K562 (cell line): ENCODE measurements at regions not wholly inside any gene's neighbourhood (a gene's known extent, or its start where the extent isn't known, plus 50 kb on each side); places are given as distances from the start of the nearest gene placed in this dataset.

Experiments used
- ATAC-seq: fragments of 200-7000 bp; cut with Tn5 transposase; 3 replicates; pipeline ENCODE4 v1.9.1; 2020; ENCODE audit warnings: moderate library complexity
- BruUV-seq: library from RNA; stranded (reverse); fragments of 400-500 nt; replicated peaks from 2 replicates; lab custom pipeline; 2021; lab: Mats Ljungman, UMichigan
- CTCF ChIA-PET: fragments of 300-600 bp; formaldehyde crosslinking; extraction: SDS; loops from one replicate; lab custom pipeline; 2021; ENCODE audit warnings: low intra/inter-chr PET ratio; lab: Yijun Ruan, JAX
- POLR2A ChIA-PET: fragments of 300-600, 350-650 bp; sonication (Branson Sonifier 250); formaldehyde crosslinking; extraction: SDS; loops from one replicate; lab custom pipeline; 2021; ENCODE audit warnings: antibody characterized with exemption, inconsistent platforms; lab: Yijun Ruan, JAX
- DNase-seq, 4 experiments: peaks; one replicate each; pipeline versions ENCODE4 v3.0.0 to v3.0.0-alpha.2; 2011 to 2018; ENCODE audit warnings: low spot score in 3 of 4, mixed read lengths in 3 of 4; ENCODE audit errors: extremely low read depth in 1 of 4
- FAIRE-seq: peaks from 2 replicates; lab custom pipeline; 2011; peaks lifted over from hg19 to GRCh38; lab: Jason Lieb, UNC
- H2AFZ ChIP-seq: 2 replicates; pipeline ENCODE4 v1.6.0; 2011; ENCODE audit warnings: low read depth, low read length, control low read depth, inconsistent platforms
- H3K27ac ChIP-seq: fragments of 200-600 bp; 3 replicates; pipeline ENCODE4 v1.8.0; 2011; ENCODE audit warnings: low read depth, mild to moderate bottlenecking, control low read depth, inconsistent platforms, low read length, moderate library complexity, mixed read lengths; ENCODE audit errors: extremely low read depth
- H3K27me3 ChIP-seq, 2 experiments: fragments of 300-600 bp in 1 of 2; 2 replicates in 1 of 2; 3 replicates in 1 of 2; pipeline versions ENCODE4 v1.6.0 to v1.8.0; 2011; ENCODE audit warnings: inconsistent platforms in 2 of 2, low read length in 2 of 2, mild to moderate bottlenecking in 1 of 2, mixed read lengths in 1 of 2, moderate library complexity in 1 of 2; ENCODE audit not compliant: control insufficient read depth in 2 of 2, insufficient read depth in 2 of 2
- H3K36me3 ChIP-seq: fragments of 300-600 bp; 3 replicates; pipeline ENCODE4 v1.8.0; 2011; ENCODE audit warnings: mild to moderate bottlenecking, low read length, inconsistent platforms; ENCODE audit not compliant: control insufficient read depth, insufficient read depth
- H3K4me1 ChIP-seq, 2 experiments: fragments of 200-600 bp in 1 of 2; replicated peaks in 1 of 2; 2 replicates in 1 of 2; 3 replicates in 1 of 2; pipeline versions ENCODE4 v1.5.1 to v1.8.0; 2011; ENCODE audit warnings: inconsistent platforms in 2 of 2, low read length in 2 of 2, mild to moderate bottlenecking in 1 of 2, mixed read lengths in 1 of 2, moderate library complexity in 1 of 2; ENCODE audit not compliant: control insufficient read depth in 2 of 2, insufficient read depth in 2 of 2
- H3K4me2 ChIP-seq: 2 replicates; pipeline ENCODE4 v1.6.1; 2011; ENCODE audit warnings: low read length, control low read depth, inconsistent platforms, mixed read lengths; ENCODE audit not compliant: insufficient read depth
- H3K4me3 ChIP-seq: fragments of 200-600 bp; sonication (generic), shearing (Covaris generic); 2 replicates; pipeline ENCODE4 v1.5.1; 2016; ENCODE audit warnings: control low read depth, inconsistent platforms
- H3K79me2 ChIP-seq: fragments of 200-600 bp; 3 replicates; pipeline ENCODE4 v1.8.0; 2011; ENCODE audit warnings: low read length, inconsistent platforms; ENCODE audit not compliant: control insufficient read depth, insufficient read depth
- H3K9ac ChIP-seq, 2 experiments: 2 replicates each; pipeline versions ENCODE4 v1.6.0 to v1.6.1; 2011; ENCODE audit warnings: low read depth in 2 of 2, low read length in 2 of 2, control low read depth in 1 of 2, inconsistent platforms in 1 of 2, mild to moderate bottlenecking in 1 of 2, mixed read lengths in 1 of 2; ENCODE audit not compliant: insufficient read depth in 1 of 2
- H3K9me1 ChIP-seq: one replicate; pipeline ENCODE4 v1.6.0; 2011; ENCODE audit warnings: inconsistent platforms, mild to moderate bottlenecking, low read length, moderate library complexity; ENCODE audit not compliant: control insufficient read depth, insufficient read depth
- H3K9me3 ChIP-seq: replicated peaks from 2 replicates; pipeline ENCODE4 v1.5.1; 2011; ENCODE audit warnings: low read depth, low read length, inconsistent platforms; ENCODE audit not compliant: control insufficient read depth, insufficient read depth
- H4K20me1 ChIP-seq: replicated peaks from 2 replicates; pipeline ENCODE4 v1.6.1; 2011; ENCODE audit warnings: low read length, inconsistent platforms, mixed read lengths; ENCODE audit not compliant: control insufficient read depth, insufficient read depth
- AFF4 ChIP-seq: sonication (generic); formaldehyde crosslinking; IDR thresholded peaks from 2 replicates; pipeline ENCODE4 v1.8.0; 2023; ENCODE audit warnings: mild to moderate bottlenecking, missing genetic modification reagents
- ELF4 ChIP-seq: fragments of 450-650 bp; formaldehyde crosslinking; IDR thresholded peaks from 2 replicates; pipeline ENCODE4 v1.4.0; 2022; ENCODE audit warnings: missing genetic modification characterization
- EZH2 ChIP-seq: IDR thresholded peaks from 2 replicates; pipeline ENCODE4 v1.6.1; 2012; ENCODE audit warnings: low read depth, mild to moderate bottlenecking, inconsistent platforms, low read length, borderline replicate concordance
- HDAC2 ChIP-seq: fragments of 450-650 bp; IDR thresholded peaks from 2 replicates; pipeline ENCODE4 v1.6.1; 2016; ENCODE audit warnings: mild to moderate bottlenecking
- NFE2L1 ChIP-seq: fragments of 450-650 bp; IDR thresholded peaks from 2 replicates; pipeline ENCODE4 v1.6.1; 2016; ENCODE audit warnings: missing genetic modification characterization, low read depth, mild to moderate bottlenecking, missing compliant biosample characterization, moderate library complexity, borderline replicate concordance
- RBM17 ChIP-seq: fragments of 200-400 bp; formaldehyde crosslinking; IDR thresholded peaks from 2 replicates; pipeline ENCODE4 v1.6.1; 2017; ENCODE audit warnings: low read depth, mild to moderate bottlenecking, low read length, borderline replicate concordance
- TGIF2 ChIP-seq: sonication (generic); formaldehyde crosslinking; IDR thresholded peaks from 2 replicates; pipeline ENCODE4 v1.8.1; 2022; ENCODE audit warnings: mild to moderate bottlenecking, missing genetic modification reagents, moderate library complexity
- ZFP91 ChIP-seq: sonication (generic); formaldehyde crosslinking; IDR thresholded peaks from 2 replicates; pipeline ENCODE4 v1.8.0; 2022; ENCODE audit warnings: mild to moderate bottlenecking, missing genetic modification reagents
- WGBS: fragments of 100-300 bp; shearing (Covaris generic); methylation state at CpG from one replicate; pipeline ENCODE4 v1.1.6; 2016; ENCODE audit warnings: low coverage, mixed read lengths; ENCODE audit not compliant: insufficient coverage; ENCODE audit errors: missing lambda C conversion rate; 5-methylcytosine and 5-hydroxymethylcytosine counted together
- in situ Hi-C: fragments of 300-500 bp; cut with MboI; formaldehyde crosslinking; loops from 4 replicates; pipeline ENCODE4 v1.15.0; 2018; ENCODE audit warnings: inconsistent platforms, mixed read lengths
- intact Hi-C: fragments of 100-400 bp; cut with micrococcal nuclease; formaldehyde crosslinking; loops from 2 replicates; pipeline ENCODE4 v1.14.2; 2022

- Histone ChIP-seq H3K27ac (no peak overlapping the region), H3K27me3 (no peaks in the 10 kb centered on the region; a peak in 1 of 5 replicates), H4K20me1 (no peaks in the 10 kb centered on the region), H3K9me3 (no peaks in the 10 kb centered on the region), H3K9ac (no peak overlapping the region), H3K36me3 (no peaks in the 10 kb centered on the region), H3K4me2 (no peak overlapping the region), H3K79me2 (no peaks in the 10 kb centered on the region), H2AFZ (no peak overlapping the region), H3K4me3 (no peak overlapping the region), H3K4me1 (no peaks in the 10 kb centered on the region), H3K9me1 (no peaks in the 10 kb centered on the region)
- DNase-seq (no peak), FAIRE-seq (no peak), ATAC-seq (no peak)
- BruUV-seq, result no TSS peak
- in situ Hi-C loops (no loop called here), intact Hi-C loops (no loop called here)
- TF ChIP-seq HDAC2 (no peak), RBM17 (no peak), NFE2L1 (tag) (no peak), AFF4 (CRISPR knock-in tag) (no peak), TGIF2 (CRISPR knock-in tag) (no peak), ZFP91 (CRISPR knock-in tag) (no peak), EZH2 (no peak), ELF4 (no peak)
- CTCF ChIA-PET, result no interaction called here
- 0% methylated on average over 1 of the region's 1 CpG for WGBS
- POLR2A ChIA-PET, result no interaction called here
Observed at GRCh38 chr12:13474381-13474780, 277.9 kb downstream of the EMP1 start.
